SK-N-MC (cell line): ENCODE measurements at regions not wholly inside any gene's neighbourhood (a gene's known extent, or its start where the extent isn't known, plus 50 kb on each side); places are given as distances from the start of the nearest gene placed in this dataset.

Experiments used
- EZH2 ChIP-seq: fragments of 200-600 bp; sonication (generic); IDR thresholded peaks from one replicate; pipeline ENCODE4 v1.6.1; 2017; ENCODE audit warnings: antibody characterized with exemption
- FOXP2 ChIP-seq: optimal IDR thresholded peaks from 2 replicates; pipeline ENCODE3; 2011; ENCODE audit warnings: mild to moderate bottlenecking, moderate library complexity; ENCODE audit not compliant: insufficient read depth; ENCODE audit errors: extremely low read length, control extremely low read depth
- POLR2AphosphoS5 ChIP-seq: IDR thresholded peaks from 2 replicates; pipeline ENCODE4 v1.6.1; 2012; ENCODE audit warnings: mild to moderate bottlenecking, low read depth, low read length, borderline replicate concordance

- TF ChIP-seq EZH2 (no peak), POLR2AphosphoS5 (no peak), FOXP2 (no peak)
These were observed 1544.2 kb upstream of the CDH6 start for GRCh38 chr5:29649321-29649720.
